ENCODE measurements at regions not wholly inside any gene's neighbourhood (a gene's known extent, or its start where the extent isn't known, plus 50 kb on each side); places are given as distances from the start of the nearest gene placed in this dataset.

DNA sequence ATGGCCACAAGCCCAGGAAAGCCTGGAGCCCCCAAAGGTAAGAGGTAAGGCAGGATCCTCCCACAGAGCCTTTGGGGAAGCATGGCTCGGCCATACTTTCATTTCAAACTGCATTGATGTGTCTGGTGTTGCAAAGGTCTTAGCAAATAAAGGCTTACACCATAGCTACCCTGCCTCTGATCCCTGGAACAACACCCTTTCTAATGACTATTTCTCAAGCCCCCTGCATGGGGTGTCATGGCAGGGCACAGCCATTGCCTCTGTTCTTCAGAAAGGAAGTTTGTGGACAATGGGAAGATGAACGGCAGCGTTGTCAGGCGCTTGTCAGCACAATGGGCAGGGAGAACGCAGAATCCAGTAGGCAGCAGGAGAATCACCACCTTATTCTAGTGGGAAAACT lies 435.0 kb upstream of the SMIM21 start:
- Histone ChIP-seq H3K4me1 (ENCODE audit: control insufficient read depth in 3 of 3, insufficient read depth in 3 of 3, low read length in 3 of 3) (no peaks in the 10 kb centered on the region), H3K27me3 (ENCODE audit: control insufficient read depth in 3 of 3, insufficient read depth in 3 of 3, low read length in 3 of 3) (peaks cover 0 to 5% (median 0%) of the 10 kb centered on the region in 3 donors), H3K9me3 (ENCODE audit: control insufficient read depth in 3 of 3, low read length in 3 of 3) (no peaks in the 10 kb centered on the region), H3K4me3 (ENCODE audit: low read length in 3 of 3) (no peak overlapping the region), H3K36me3 (ENCODE audit: control insufficient read depth in 3 of 3, insufficient read depth in 3 of 3, low read length in 3 of 3) (no peaks in the 10 kb centered on the region), H3K27ac (ENCODE audit: low read depth, low read length) (no peak overlapping the region), H3K9ac (ENCODE audit: low read depth in 1 of 3, low read length in 3 of 3) (no peak overlapping the region)

DNA sequence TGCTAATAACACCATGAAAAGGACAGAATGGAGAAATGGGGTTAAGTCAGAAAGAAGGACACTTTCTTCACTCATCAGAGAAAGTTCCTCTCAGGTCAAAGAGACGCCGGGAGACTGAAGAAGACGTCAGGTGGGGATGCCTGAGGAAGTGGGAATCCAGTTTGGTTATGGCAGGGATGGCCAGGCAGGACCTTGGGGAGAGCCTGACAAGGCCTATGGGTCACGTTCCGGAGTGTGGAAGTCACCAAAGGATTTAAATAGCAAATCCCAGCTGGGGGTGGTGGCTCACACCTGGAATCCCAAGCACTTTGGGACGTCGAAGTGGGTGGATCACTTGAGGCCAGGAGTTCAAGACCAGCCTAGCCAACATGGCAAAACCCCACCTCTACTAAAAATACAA lies 432.7 kb upstream of the SMIM21 start:
- H3K4me1 ChIP-seq (ENCODE audit: control insufficient read depth in 3 of 3, insufficient read depth in 3 of 3, low read length in 3 of 3): no peaks in the 10 kb centered on the region
- H3K27ac ChIP-seq (ENCODE audit: low read depth, low read length): no peak overlapping the region
- no peaks in the 10 kb centered on the region for H3K9me3 ChIP-seq (ENCODE audit: control insufficient read depth in 3 of 3, low read length in 3 of 3)
- peaks cover 0 to 5% (median 0%) of the 10 kb centered on the region in 3 donors for H3K27me3 ChIP-seq (ENCODE audit: control insufficient read depth in 3 of 3, insufficient read depth in 3 of 3, low read length in 3 of 3)
- no peaks in the 10 kb centered on the region for H3K36me3 ChIP-seq (ENCODE audit: control insufficient read depth in 3 of 3, insufficient read depth in 3 of 3, low read length in 3 of 3)
- H3K4me3 ChIP-seq (ENCODE audit: low read length in 3 of 3): no peak overlapping the region
- H3K9ac ChIP-seq (ENCODE audit: low read depth in 1 of 3, low read length in 3 of 3): no peak overlapping the region

DNA sequence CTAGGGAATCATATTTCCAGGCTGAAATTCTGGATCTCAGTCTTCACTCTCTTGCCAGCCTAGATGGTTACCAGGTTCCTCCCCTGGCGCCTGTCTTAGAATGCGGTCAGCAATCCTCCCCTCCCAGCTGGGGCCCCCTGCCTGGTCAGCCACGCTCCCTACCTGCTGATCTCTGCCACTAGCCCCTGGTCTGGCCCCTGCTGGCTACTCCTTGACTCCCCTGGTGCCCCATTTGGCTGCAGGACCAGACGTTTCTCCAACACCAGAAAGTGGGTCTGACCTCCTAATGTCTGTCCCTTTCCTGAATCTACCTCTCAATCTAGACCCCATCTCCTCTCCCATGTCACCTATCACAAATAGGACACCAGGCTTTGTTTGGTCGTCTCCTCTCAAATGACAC lies 432.0 kb upstream of the SMIM21 start:
- Histone ChIP-seq H3K4me3 (ENCODE audit: low read length in 3 of 3) (no peak overlapping the region), H3K36me3 (ENCODE audit: control insufficient read depth in 3 of 3, insufficient read depth in 3 of 3, low read length in 3 of 3) (no peaks in the 10 kb centered on the region), H3K9ac (ENCODE audit: low read depth in 1 of 3, low read length in 3 of 3) (no peak overlapping the region), H3K27me3 (ENCODE audit: control insufficient read depth in 3 of 3, insufficient read depth in 3 of 3, low read length in 3 of 3) (peaks cover 0 to 5% (median 0%) of the 10 kb centered on the region in 3 donors), H3K9me3 (ENCODE audit: control insufficient read depth in 3 of 3, low read length in 3 of 3) (no peaks in the 10 kb centered on the region), H3K27ac (ENCODE audit: low read depth, low read length) (no peak overlapping the region), H3K4me1 (ENCODE audit: control insufficient read depth in 3 of 3, insufficient read depth in 3 of 3, low read length in 3 of 3) (no peaks in the 10 kb centered on the region)

DNA sequence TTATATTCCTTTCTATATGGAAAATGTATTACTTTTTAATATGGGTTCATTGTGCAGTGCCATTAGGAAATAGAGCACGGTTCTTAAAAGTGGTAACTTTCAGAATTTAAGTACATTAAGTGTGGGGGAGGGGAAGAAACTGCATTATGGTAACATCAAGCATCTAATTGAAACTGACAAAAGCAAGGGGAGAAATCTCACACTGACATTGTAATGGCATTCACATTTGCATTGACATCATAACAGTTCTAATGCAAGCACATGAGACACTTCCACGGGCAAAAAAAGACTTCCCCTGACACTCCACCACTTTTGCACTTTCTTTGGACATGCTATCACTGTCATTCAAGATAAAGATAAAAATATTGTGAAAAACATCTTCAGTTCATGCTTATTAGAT lies 431.3 kb upstream of the SMIM21 start:
- H3K27ac ChIP-seq (ENCODE audit: low read depth, low read length): no peak overlapping the region
- no peaks in the 10 kb centered on the region for H3K4me1 ChIP-seq (ENCODE audit: control insufficient read depth in 3 of 3, insufficient read depth in 3 of 3, low read length in 3 of 3)
- no peak overlapping the region for H3K9ac ChIP-seq (ENCODE audit: low read depth in 1 of 3, low read length in 3 of 3)
- peaks cover 0 to 5% (median 0%) of the 10 kb centered on the region in 3 donors for H3K27me3 ChIP-seq (ENCODE audit: control insufficient read depth in 3 of 3, insufficient read depth in 3 of 3, low read length in 3 of 3)
- no peak overlapping the region for H3K4me3 ChIP-seq (ENCODE audit: low read length in 3 of 3)
- no peaks in the 10 kb centered on the region for H3K9me3 ChIP-seq (ENCODE audit: control insufficient read depth in 3 of 3, low read length in 3 of 3)
- no peaks in the 10 kb centered on the region for H3K36me3 ChIP-seq (ENCODE audit: control insufficient read depth in 3 of 3, insufficient read depth in 3 of 3, low read length in 3 of 3)

DNA sequence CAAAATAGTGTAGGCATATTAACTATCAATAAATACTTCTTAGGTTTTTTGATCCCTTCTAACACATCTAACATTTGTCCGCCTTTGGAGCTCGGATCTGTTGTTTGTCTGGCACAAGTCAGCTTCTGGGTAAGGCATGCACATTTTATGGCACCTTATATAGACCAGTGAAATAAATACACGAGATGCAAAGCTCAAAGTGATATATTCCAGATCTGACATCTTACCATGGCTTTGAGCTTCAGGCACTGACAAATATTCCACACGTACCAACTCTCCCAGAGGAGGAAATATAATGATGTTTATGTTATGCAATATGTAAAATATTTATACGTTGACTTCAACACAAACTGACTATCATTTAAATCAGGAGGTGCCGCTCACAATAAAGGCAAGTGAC lies 430.1 kb upstream of the SMIM21 start:
- Histone ChIP-seq H3K36me3 (ENCODE audit: control insufficient read depth in 3 of 3, insufficient read depth in 3 of 3, low read length in 3 of 3) (no peaks in the 10 kb centered on the region), H3K4me3 (ENCODE audit: low read length in 3 of 3) (no peak overlapping the region), H3K9ac (ENCODE audit: low read depth in 1 of 3, low read length in 3 of 3) (no peak overlapping the region), H3K9me3 (ENCODE audit: control insufficient read depth in 3 of 3, low read length in 3 of 3) (no peaks in the 10 kb centered on the region), H3K4me1 (ENCODE audit: control insufficient read depth in 3 of 3, insufficient read depth in 3 of 3, low read length in 3 of 3) (no peaks in the 10 kb centered on the region), H3K27ac (ENCODE audit: low read depth, low read length) (no peak overlapping the region), H3K27me3 (ENCODE audit: control insufficient read depth in 3 of 3, insufficient read depth in 3 of 3, low read length in 3 of 3) (peaks cover 0 to 5% (median 0%) of the 10 kb centered on the region in 3 donors)

DNA sequence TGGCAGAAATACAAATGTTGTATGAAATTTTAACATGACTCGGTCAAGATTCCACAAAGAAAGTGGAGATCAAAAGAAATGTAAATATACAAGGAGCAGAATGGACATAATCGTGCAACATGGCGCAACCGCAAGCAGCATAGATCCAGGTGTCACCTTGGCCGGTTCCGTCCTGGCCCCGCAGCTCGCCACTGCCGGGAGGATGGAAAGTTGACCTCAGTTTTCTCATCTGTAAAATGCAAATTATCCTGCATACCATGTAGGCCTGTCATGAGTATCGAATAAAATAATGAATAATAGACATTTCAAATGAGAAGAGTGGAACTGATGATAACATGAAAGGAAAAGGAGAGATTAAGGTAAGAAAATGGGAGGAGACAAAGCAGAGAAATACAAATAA lies 427.3 kb upstream of the SMIM21 start:
- H3K27me3 ChIP-seq (ENCODE audit: control insufficient read depth in 3 of 3, insufficient read depth in 3 of 3, low read length in 3 of 3): peaks cover 0 to 4% (median 0%) of the 10 kb centered on the region in 3 donors
- no peak overlapping the region for H3K4me3 ChIP-seq (ENCODE audit: low read length in 3 of 3)
- H3K4me1 ChIP-seq (ENCODE audit: control insufficient read depth in 3 of 3, insufficient read depth in 3 of 3, low read length in 3 of 3): no peaks in the 10 kb centered on the region
- H3K9me3 ChIP-seq (ENCODE audit: control insufficient read depth in 3 of 3, low read length in 3 of 3): no peaks in the 10 kb centered on the region
- H3K27ac ChIP-seq (ENCODE audit: low read depth, low read length): no peak overlapping the region
- no peaks in the 10 kb centered on the region for H3K36me3 ChIP-seq (ENCODE audit: control insufficient read depth in 3 of 3, insufficient read depth in 3 of 3, low read length in 3 of 3)
- H3K9ac ChIP-seq (ENCODE audit: low read depth in 1 of 3, low read length in 3 of 3): no peak overlapping the region

DNA sequence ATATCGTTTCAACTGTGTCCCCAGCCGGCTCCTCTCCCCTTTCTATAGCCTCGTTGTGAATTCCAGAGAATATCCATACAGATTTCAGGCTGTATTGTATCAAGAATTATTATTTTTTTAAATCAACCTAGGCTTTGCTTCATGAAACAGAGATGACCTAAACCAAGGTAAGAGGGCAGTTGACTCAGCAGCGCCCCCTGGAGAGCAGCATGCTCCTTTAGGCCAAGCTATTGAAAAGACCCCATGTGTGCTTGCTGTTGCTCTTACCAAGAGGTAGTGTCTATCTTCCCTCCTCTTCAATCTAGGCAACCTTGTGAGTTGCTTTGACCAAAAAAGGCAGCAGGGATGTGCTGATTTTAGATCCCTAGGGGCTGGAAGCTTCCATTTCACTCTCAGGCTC lies 426.7 kb upstream of the SMIM21 start:
- Histone ChIP-seq H3K27me3 (ENCODE audit: control insufficient read depth in 3 of 3, insufficient read depth in 3 of 3, low read length in 3 of 3) (no peaks in the 10 kb centered on the region), H3K4me3 (ENCODE audit: low read length in 3 of 3) (no peak overlapping the region), H3K9ac (ENCODE audit: low read depth in 1 of 3, low read length in 3 of 3) (no peak overlapping the region), H3K36me3 (ENCODE audit: control insufficient read depth in 3 of 3, insufficient read depth in 3 of 3, low read length in 3 of 3) (no peaks in the 10 kb centered on the region), H3K27ac (ENCODE audit: low read depth, low read length) (no peak overlapping the region), H3K4me1 (ENCODE audit: control insufficient read depth in 3 of 3, insufficient read depth in 3 of 3, low read length in 3 of 3) (no peaks in the 10 kb centered on the region), H3K9me3 (ENCODE audit: control insufficient read depth in 3 of 3, low read length in 3 of 3) (no peaks in the 10 kb centered on the region)

DNA sequence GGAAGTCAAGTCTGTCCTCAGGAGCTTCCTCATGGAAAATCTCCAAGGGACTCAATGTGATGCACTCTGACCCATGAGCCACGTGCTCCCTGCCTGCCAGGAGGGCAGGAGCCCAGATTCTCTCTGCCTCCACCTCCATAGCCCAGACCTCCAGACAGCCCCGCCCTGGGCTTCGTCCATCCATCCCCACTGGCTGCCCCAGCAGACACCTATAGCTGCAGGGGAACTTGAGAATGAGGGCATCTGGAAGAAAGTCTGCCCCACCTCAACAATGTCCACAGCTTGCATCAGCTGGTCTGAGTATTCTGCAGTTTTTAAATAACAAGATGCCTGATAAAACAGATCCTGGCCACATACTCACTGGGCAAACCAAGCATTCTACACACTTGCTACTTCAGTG lies 418.8 kb upstream of the SMIM21 start:
- Histone ChIP-seq H3K9me3 (ENCODE audit: control insufficient read depth in 3 of 3, low read length in 3 of 3) (no peaks in the 10 kb centered on the region), H3K36me3 (ENCODE audit: control insufficient read depth in 3 of 3, insufficient read depth in 3 of 3, low read length in 3 of 3) (no peaks in the 10 kb centered on the region), H3K4me1 (ENCODE audit: control insufficient read depth in 3 of 3, insufficient read depth in 3 of 3, low read length in 3 of 3) (no peaks in the 10 kb centered on the region), H3K27me3 (ENCODE audit: control insufficient read depth in 3 of 3, insufficient read depth in 3 of 3, low read length in 3 of 3) (no peaks in the 10 kb centered on the region), H3K27ac (ENCODE audit: low read depth, low read length) (no peak overlapping the region), H3K9ac (ENCODE audit: low read depth in 1 of 3, low read length in 3 of 3) (no peak overlapping the region), H3K4me3 (ENCODE audit: low read length in 3 of 3) (no peak overlapping the region)

DNA sequence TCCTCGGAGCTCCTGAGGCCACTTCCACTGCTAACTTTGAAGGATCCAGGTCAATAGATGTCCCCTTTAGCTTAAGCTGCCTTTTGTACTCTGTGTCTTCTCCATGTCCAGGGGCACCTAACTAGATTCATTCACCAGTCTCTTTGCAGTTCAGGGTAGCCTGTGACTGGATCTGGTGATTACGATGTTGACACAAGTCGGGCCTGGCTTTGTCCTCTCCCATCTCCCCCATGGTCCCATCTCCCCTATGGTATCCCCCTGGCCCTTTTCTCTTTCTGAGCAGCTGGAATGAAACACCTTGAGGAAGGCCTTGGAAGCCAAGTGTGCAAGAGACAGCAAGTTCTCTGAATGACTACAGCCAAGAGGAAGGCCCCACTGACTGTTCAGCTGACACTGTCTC lies 417.9 kb upstream of the SMIM21 start:
- Histone ChIP-seq H3K36me3 (ENCODE audit: control insufficient read depth in 3 of 3, insufficient read depth in 3 of 3, low read length in 3 of 3) (no peaks in the 10 kb centered on the region), H3K27ac (ENCODE audit: low read depth, low read length) (no peak overlapping the region), H3K9ac (ENCODE audit: low read depth in 1 of 3, low read length in 3 of 3) (no peak overlapping the region), H3K9me3 (ENCODE audit: control insufficient read depth in 3 of 3, low read length in 3 of 3) (no peaks in the 10 kb centered on the region), H3K27me3 (ENCODE audit: control insufficient read depth in 3 of 3, insufficient read depth in 3 of 3, low read length in 3 of 3) (no peaks in the 10 kb centered on the region), H3K4me1 (ENCODE audit: control insufficient read depth in 3 of 3, insufficient read depth in 3 of 3, low read length in 3 of 3) (no peaks in the 10 kb centered on the region), H3K4me3 (ENCODE audit: low read length in 3 of 3) (no peak overlapping the region)

DNA sequence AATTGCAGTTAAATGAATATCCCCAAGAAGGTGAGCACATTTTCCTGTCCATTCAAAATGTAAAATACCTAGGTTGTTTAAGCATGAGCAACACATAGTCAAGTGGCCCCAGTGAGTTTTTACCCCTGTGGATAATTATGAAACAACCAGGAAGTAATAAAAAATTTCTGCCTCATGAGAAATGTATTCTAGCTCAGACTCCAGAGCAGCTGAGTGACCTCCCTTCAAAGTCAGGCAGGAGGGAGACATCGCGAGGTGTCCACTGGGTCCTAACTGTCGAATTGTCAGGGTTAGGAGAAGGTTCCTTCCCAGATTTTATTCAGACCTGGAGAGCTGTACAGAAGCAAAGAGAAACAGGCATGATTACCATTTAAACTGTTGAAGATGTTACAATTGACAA lies 416.6 kb upstream of the SMIM21 start:
- Histone ChIP-seq H3K27ac (ENCODE audit: low read depth, low read length) (no peak overlapping the region), H3K4me1 (ENCODE audit: control insufficient read depth in 3 of 3, insufficient read depth in 3 of 3, low read length in 3 of 3) (no peaks in the 10 kb centered on the region), H3K9ac (ENCODE audit: low read depth in 1 of 3, low read length in 3 of 3) (no peak overlapping the region), H3K9me3 (ENCODE audit: control insufficient read depth in 3 of 3, low read length in 3 of 3) (no peaks in the 10 kb centered on the region), H3K36me3 (ENCODE audit: control insufficient read depth in 3 of 3, insufficient read depth in 3 of 3, low read length in 3 of 3) (no peaks in the 10 kb centered on the region), H3K27me3 (ENCODE audit: control insufficient read depth in 3 of 3, insufficient read depth in 3 of 3, low read length in 3 of 3) (no peaks in the 10 kb centered on the region), H3K4me3 (ENCODE audit: low read length in 3 of 3) (no peak overlapping the region)

DNA sequence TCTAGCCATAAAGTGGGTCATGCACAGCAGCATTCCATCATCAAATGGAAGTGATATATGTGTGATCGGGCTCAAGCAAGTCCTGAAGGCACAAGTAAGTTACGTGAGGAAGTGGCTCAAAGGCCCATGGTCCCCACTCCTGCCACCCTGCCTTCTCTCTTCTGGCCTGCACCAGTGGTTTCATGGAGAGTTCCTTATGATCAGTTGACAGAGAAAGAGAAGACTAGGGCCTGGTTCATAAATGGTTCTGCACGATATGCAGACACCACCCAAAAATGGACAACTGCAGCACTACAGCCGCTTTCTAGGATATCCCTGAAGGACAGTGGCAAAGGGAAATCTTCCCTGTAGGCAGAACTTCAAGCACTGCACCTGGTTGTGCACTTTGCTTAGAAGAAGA lies 412.6 kb upstream of the SMIM21 start:
- H3K27ac ChIP-seq (ENCODE audit: low read depth, low read length): no peak overlapping the region
- no peaks in the 10 kb centered on the region for H3K36me3 ChIP-seq (ENCODE audit: control insufficient read depth in 3 of 3, insufficient read depth in 3 of 3, low read length in 3 of 3)
- H3K9ac ChIP-seq (ENCODE audit: low read depth in 1 of 3, low read length in 3 of 3): no peak overlapping the region
- no peaks in the 10 kb centered on the region for H3K4me1 ChIP-seq (ENCODE audit: control insufficient read depth in 3 of 3, insufficient read depth in 3 of 3, low read length in 3 of 3)
- H3K9me3 ChIP-seq (ENCODE audit: control insufficient read depth in 3 of 3, low read length in 3 of 3): no peaks in the 10 kb centered on the region
- H3K27me3 ChIP-seq (ENCODE audit: control insufficient read depth in 3 of 3, insufficient read depth in 3 of 3, low read length in 3 of 3): no peaks in the 10 kb centered on the region
- no peak overlapping the region for H3K4me3 ChIP-seq (ENCODE audit: low read length in 3 of 3)
